ENCODE measurements at regions not wholly inside any gene's neighbourhood (a gene's known extent, or its start where the extent isn't known, plus 50 kb on each side); places are given as distances from the start of the nearest gene placed in this dataset.

DNA sequence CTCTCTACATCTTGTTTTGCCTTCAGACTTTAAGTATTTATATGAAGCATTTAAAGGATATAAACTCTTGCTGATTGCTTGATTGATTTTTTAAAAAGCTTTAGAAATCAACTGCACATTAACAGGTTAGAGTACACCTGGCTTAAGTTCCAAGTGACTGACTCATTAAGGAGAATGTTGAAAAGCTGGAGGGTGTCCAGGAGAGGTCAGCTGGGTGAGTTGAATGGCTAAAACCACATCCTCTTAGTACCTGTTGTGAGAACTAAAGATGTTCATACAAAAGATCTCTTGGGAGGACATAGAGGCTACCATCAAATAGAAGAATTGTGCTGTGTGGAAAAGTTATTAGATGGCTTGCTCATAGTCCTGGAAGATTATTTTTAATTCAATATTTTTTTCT is 206.8 kb downstream of the TXNL1 start:
- H4K20me1 ChIP-seq (replicated peaks in 1 of 2; ENCODE audit: control insufficient read depth in 1 of 2, insufficient read depth in 2 of 2, low read length in 2 of 2) = no peaks in the 10 kb centered on the region
- H3K56ac ChIP-seq (replicated peaks; ENCODE audit: insufficient read length, low read depth, low read length) = no peak overlapping the region
- no peak overlapping the region for H3K4ac ChIP-seq (replicated peaks; ENCODE audit: insufficient read length, low read depth, low read length)
- H2AK5ac ChIP-seq (ENCODE audit: low read depth, low read length) = no peak overlapping the region
- H3K18ac ChIP-seq (ENCODE audit: extremely low read depth, low read length) = no peak overlapping the region
- H3K14ac ChIP-seq (ENCODE audit: insufficient read length) = no peak overlapping the region
- POLR2A ChIA-PET (ENCODE audit: partially characterized antibody) = no interaction called here
- 0 out of 4 replicates have a peak, but pooled peaks cover 0 to 3% of the 10 kb centered on the region in 2 experiments for H3K9me3 ChIP-seq (ENCODE audit: insufficient read depth in 2 of 2, low read depth in 1 of 2, low read length in 1 of 2)
- H2BK12ac ChIP-seq (ENCODE audit: low read depth, low read length) = no peak overlapping the region
- no peak overlapping the region for H2AFZ ChIP-seq (ENCODE audit: low read length)
- CTCF ChIA-PET (ENCODE audit: partially characterized antibody) = interaction anchor here (1.2 kb wide), 2 partner anchors 20 to 147 kb away, joined by 3 read pairs; no protein-coding TSS in a partner anchor
- H3K79me2 ChIP-seq (ENCODE audit: control insufficient read depth in 1 of 2, insufficient read depth in 2 of 2, low read length in 2 of 2) = no peaks in the 10 kb centered on the region
- no peak overlapping the region for H3K4me2 ChIP-seq (ENCODE audit: insufficient read depth in 1 of 2, low read depth in 2 of 2, low read length in 2 of 2)
- H3K23ac ChIP-seq (ENCODE audit: insufficient read length) = no peak overlapping the region
- no peaks in the 10 kb centered on the region for H3K23me2 ChIP-seq (ENCODE audit: low read depth, low read length)
- no peaks in the 10 kb centered on the region for H3K27me3 ChIP-seq (replicated peaks in 1 of 4; ENCODE audit: control insufficient read depth in 3 of 4, extremely low read depth in 1 of 4, insufficient read depth in 3 of 4, low read length in 3 of 4)
- H3K79me1 ChIP-seq (ENCODE audit: low read depth, low read length) = no peaks in the 10 kb centered on the region
- no peaks in the 10 kb centered on the region; a peak in 1 of 8 replicates for H3K36me3 ChIP-seq (ENCODE audit: control insufficient read depth in 2 of 4, insufficient read depth in 4 of 4, low read length in 3 of 4)
- FAIRE-seq (no peak), DNase-seq (ENCODE audit: low read depth in 1 of 2, low spot score in 2 of 2) (no peak)
- H3K4me3 ChIP-seq (ENCODE audit: extremely low read depth in 1 of 4, insufficient read depth in 2 of 4, low read depth in 3 of 4, low read length in 4 of 4) = no peak overlapping the region
- H2BK15ac ChIP-seq (ENCODE audit: low read length) = no peak overlapping the region
- H2BK20ac ChIP-seq (ENCODE audit: low read length) = no peak overlapping the region
- H2BK5ac ChIP-seq (ENCODE audit: low read depth, low read length) = no peak overlapping the region
- no peak overlapping the region for H4K8ac ChIP-seq (ENCODE audit: extremely low read depth, insufficient read depth, low read length)
- H3K9ac ChIP-seq (replicated peaks in 1 of 4; ENCODE audit: extremely low read depth in 1 of 4, low read depth in 3 of 4, low read length in 3 of 4) = no peak overlapping the region
- H3K4me1 ChIP-seq (replicated peaks in 1 of 4; ENCODE audit: control insufficient read depth in 3 of 4, insufficient read depth in 4 of 4, low read length in 3 of 4) = no peaks in the 10 kb centered on the region
- H2BK120ac ChIP-seq (replicated peaks; ENCODE audit: low read depth, low read length) = no peak overlapping the region
- no peak overlapping the region for H3K27ac ChIP-seq (ENCODE audit: low read depth, low read length)
- H4K5ac ChIP-seq (ENCODE audit: insufficient read length, low read depth, low read length) = no peak overlapping the region
- H4K91ac ChIP-seq (replicated peaks; ENCODE audit: insufficient read length, low read length) = no peak overlapping the region
- no peak for TF ChIP-seq FOSL1 (IDR thresholded peaks at IDR 0.05; ENCODE audit: insufficient read depth, low read depth, low read length)
- TF ChIP-seq, protein P1, sequence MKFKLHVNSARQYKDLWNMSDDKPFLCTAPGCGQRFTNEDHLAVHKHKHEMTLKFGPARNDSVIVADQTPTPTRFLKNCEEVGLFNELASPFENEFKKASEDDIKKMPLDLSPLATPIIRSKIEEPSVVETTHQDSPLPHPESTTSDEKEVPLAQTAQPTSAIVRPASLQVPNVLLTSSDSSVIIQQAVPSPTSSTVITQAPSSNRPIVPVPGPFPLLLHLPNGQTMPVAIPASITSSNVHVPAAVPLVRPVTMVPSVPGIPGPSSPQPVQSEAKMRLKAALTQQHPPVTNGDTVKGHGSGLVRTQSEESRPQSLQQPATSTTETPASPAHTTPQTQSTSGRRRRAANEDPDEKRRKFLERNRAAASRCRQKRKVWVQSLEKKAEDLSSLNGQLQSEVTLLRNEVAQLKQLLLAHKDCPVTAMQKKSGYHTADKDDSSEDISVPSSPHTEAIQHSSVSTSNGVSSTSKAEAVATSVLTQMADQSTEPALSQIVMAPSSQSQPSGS (IDR thresholded peaks at IDR 0.05; ENCODE audit: low read length) = no peak
- TF ChIP-seq, protein P2, sequence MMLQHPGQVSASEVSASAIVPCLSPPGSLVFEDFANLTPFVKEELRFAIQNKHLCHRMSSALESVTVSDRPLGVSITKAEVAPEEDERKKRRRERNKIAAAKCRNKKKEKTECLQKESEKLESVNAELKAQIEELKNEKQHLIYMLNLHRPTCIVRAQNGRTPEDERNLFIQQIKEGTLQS (IDR thresholded peaks at IDR 0.05; ENCODE audit: insufficient read depth, low read depth, low read length) = no peak
- TF ChIP-seq YY1 (IDR thresholded peaks at IDR 0.05; ENCODE audit: low read depth, low read length) = no peak
- TF ChIP-seq EZH2 (IDR thresholded peaks at IDR 0.05; ENCODE audit: low read depth, low read length, severe bottlenecking) = no peak
- TF ChIP-seq RXRA (IDR thresholded peaks at IDR 0.05; ENCODE audit: insufficient read depth, low read depth, low read length) = no peak
- no peak for TF ChIP-seq CBX8 (IDR thresholded peaks at IDR 0.05; ENCODE audit: borderline replicate concordance, low read depth, low read length)
- no peak for TF ChIP-seq CHD1 (IDR thresholded peaks at IDR 0.05; ENCODE audit: low read depth, low read length)
- TF ChIP-seq GABPA (IDR thresholded peaks at IDR 0.05; ENCODE audit: borderline replicate concordance, insufficient read depth, low read length) = no peak
- TF ChIP-seq RNF2 (IDR thresholded peaks at IDR 0.05; ENCODE audit: borderline replicate concordance, low read depth, low read length, missing control alignments, poor library complexity, severe bottlenecking) = no peak
- TF ChIP-seq EP300 (IDR thresholded peaks at IDR 0.05; ENCODE audit: borderline replicate concordance in 1 of 2, low read depth in 2 of 2, low read length in 2 of 2) = no peak
- no peak for TF ChIP-seq CBX5 (IDR thresholded peaks at IDR 0.05; ENCODE audit: low read depth, low read length)

All from H1 (cell line).